C4-2B (cell line): ENCODE measurements at regions not wholly inside any gene's neighbourhood (a gene's known extent, or its start where the extent isn't known, plus 50 kb on each side); places are given as distances from the start of the nearest gene placed in this dataset.

ENCODE experiments used
- CTCF ChIP-seq: fragments of 450-650 bp; conservative IDR thresholded peaks from 2 replicates; pipeline ENCODE4 v1.5.1; 2017; ENCODE audit warnings: mild to moderate bottlenecking
- ZFX ChIP-seq: fragments of 450-650 bp; IDR thresholded peaks from 2 replicates; pipeline ENCODE4 v1.6.1; 2017

- TF ChIP-seq CTCF (no peak), ZFX (no peak)
These were observed 153.8 kb downstream of the SPATA18 start for GRCh38 chr4:52204921-52205320.
